ENCODE measurements at regions not wholly inside any gene's neighbourhood (a gene's known extent, or its start where the extent isn't known, plus 50 kb on each side); places are given as distances from the start of the nearest gene placed in this dataset.

DNA sequence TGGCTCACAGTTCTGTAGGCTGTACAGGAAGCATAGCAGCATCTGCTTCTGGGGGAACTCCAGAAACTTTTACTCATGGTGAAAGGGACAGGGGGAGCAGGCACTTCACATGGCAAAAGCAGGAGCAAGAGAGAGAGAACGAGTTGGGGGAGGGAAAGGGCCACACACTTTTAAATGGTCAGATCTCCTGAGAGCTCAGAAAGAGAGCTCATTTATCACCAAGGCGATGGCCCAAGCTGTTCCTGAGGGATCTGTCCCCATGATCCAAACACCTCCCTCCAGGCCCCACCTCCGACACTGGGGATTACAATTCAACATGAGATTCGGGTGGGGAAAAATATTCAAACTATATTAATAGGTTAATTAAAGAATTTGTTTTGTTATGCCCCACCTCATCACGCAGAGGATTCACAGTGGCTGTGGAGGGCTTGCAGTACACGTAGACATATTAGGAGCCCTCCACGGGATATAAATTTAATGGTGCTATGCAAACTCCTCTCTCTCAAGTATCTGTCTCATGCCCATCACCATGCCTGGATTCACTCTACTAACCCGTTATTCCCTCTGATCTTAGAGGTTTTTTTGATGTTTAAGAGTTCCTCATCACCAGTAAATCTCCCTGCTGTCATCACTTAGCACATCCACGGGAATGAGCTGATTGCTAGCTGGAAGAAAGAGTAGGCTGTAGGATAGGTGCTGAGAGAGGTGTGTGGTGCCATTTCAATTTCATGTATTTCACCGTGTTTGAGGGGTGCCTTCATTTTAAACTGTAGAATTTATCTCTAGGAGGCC, 84.5 kb upstream of the ARHGAP28 start:
- ChIA-PET POLR2A (interaction anchor here (0.6 kb wide), 1 partner anchor 1786 kb away, joined by 7 read pairs; no protein-coding TSS in a partner anchor), CTCF (no interaction called here)
- Mint-ChIP-seq H3K27ac (no peak overlapping the region), H3K4me3 (no peak overlapping the region), H3K9me3 (ENCODE audit: low read depth) (no peaks in the 10 kb centered on the region), H3K27me3 (peaks cover 3% of the 10 kb centered on the region), H3K36me3 (ENCODE audit: low read depth) (no peaks in the 10 kb centered on the region), H3K4me1 (no peaks in the 10 kb centered on the region)
- ATAC-seq, result no peak
- intact Hi-C loops (cut with DNase I, micrococcal nuclease), result no loop called here
- no peak for DNase-seq

DNA sequence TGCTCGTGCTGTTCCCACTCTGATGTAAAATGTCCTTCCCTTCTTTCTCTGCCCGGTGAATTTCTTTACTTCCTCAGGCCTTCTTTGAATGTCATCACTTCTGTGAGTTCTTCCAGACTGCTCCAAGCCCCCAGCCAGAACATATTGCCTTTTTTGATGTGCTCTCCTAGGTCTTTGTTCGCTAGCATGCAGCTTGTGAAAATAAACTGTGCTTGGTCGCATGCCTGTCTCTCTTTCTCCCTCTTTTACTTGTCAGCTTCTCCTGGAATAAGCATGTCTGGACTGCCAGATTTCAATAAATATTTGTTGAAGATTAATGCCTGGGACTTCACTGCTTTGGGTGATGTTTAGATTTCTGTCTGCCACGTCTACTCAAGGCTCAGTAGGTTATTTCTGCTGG, 82.7 kb upstream of the ARHGAP28 start:
- intact Hi-C loops (cut with DNase I, micrococcal nuclease), result no loop called here
- Mint-ChIP-seq H3K27me3 (peaks cover 3% of the 10 kb centered on the region), H3K36me3 (ENCODE audit: low read depth) (no peaks in the 10 kb centered on the region), H3K27ac (no peak overlapping the region), H3K4me3 (no peak overlapping the region), H3K4me1 (no peaks in the 10 kb centered on the region), H3K9me3 (ENCODE audit: low read depth) (no peaks in the 10 kb centered on the region)
- ATAC-seq (no peak), DNase-seq (no peak)
- ChIA-PET POLR2A (no interaction called here), CTCF (no interaction called here)

DNA sequence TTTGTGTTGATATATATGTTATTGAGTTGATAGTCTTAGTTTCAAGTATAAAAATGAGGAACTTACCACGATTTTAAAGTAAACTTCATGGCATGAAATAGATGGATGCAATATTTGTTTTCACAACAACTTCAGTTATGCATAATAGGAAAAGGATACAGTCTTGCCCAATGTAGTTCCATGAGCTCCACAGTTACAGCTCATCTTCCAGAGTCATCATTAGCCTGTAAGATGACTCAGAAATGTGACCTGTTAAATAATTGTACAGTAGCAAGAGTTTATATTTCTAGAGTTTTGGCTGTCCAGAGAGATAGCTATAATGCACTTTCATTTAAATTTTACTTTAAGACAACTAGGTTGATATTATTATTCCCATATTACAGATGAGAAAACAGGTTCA, 80.9 kb upstream of the ARHGAP28 start:
- intact Hi-C loops (cut with DNase I, micrococcal nuclease), result no loop called here
- ChIA-PET CTCF (no interaction called here), POLR2A (no interaction called here)
- no peak overlapping the region for H3K27ac Mint-ChIP-seq
- no peak overlapping the region for H3K4me3 Mint-ChIP-seq
- no peaks in the 10 kb centered on the region for H3K9me3 Mint-ChIP-seq (ENCODE audit: low read depth)
- H3K4me1 Mint-ChIP-seq, result no peaks in the 10 kb centered on the region
- DNase-seq, result no peak
- no peak for ATAC-seq
- peaks cover 3% of the 10 kb centered on the region for H3K27me3 Mint-ChIP-seq
- H3K36me3 Mint-ChIP-seq (ENCODE audit: low read depth), result no peaks in the 10 kb centered on the region

- H3K27ac Mint-ChIP-seq, result no peak overlapping the region
- no peaks in the 10 kb centered on the region for H3K4me1 Mint-ChIP-seq
- ChIA-PET POLR2A (no interaction called here), CTCF (no interaction called here)
- no peaks in the 10 kb centered on the region for H3K9me3 Mint-ChIP-seq (ENCODE audit: low read depth)
- intact Hi-C loops (cut with DNase I, micrococcal nuclease), result no loop called here
- no peaks in the 10 kb centered on the region for H3K36me3 Mint-ChIP-seq (ENCODE audit: low read depth)
- DNase-seq, result no peak
- ATAC-seq, result no peak
- peaks cover 1% of the 10 kb centered on the region for H3K27me3 Mint-ChIP-seq
- no peak overlapping the region for H3K4me3 Mint-ChIP-seq
These were observed 79.9 kb upstream of the ARHGAP28 start for GRCh38 chr18:6649421-6650126.

DNA sequence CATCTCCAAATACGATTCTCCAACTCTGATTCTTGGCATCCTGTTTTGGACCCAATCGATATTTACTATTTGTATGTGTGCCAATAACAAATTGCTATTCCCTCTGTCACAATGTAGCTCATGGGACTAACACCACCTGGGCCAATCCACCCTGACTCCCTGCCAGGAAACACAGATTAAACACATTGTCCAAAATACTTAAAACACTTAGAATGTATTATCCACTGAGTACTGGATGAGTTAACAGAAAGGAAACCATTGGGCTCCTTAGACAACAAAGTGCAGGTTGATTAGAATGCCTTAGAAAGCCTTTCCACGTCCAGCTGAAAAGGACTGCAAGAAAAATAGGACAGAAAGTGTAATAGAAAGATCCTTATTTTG, 79.4 kb upstream of the ARHGAP28 start:
- no peak for ATAC-seq
- Mint-ChIP-seq H3K36me3 (ENCODE audit: low read depth) (no peaks in the 10 kb centered on the region), H3K27me3 (no peaks in the 10 kb centered on the region), H3K4me1 (no peaks in the 10 kb centered on the region), H3K9me3 (ENCODE audit: low read depth) (no peaks in the 10 kb centered on the region), H3K4me3 (no peak overlapping the region), H3K27ac (no peak overlapping the region)
- no peak for DNase-seq
- POLR2A ChIA-PET, result no interaction called here
- intact Hi-C loops (cut with DNase I, micrococcal nuclease), result no loop called here
- CTCF ChIA-PET, result no interaction called here

DNA sequence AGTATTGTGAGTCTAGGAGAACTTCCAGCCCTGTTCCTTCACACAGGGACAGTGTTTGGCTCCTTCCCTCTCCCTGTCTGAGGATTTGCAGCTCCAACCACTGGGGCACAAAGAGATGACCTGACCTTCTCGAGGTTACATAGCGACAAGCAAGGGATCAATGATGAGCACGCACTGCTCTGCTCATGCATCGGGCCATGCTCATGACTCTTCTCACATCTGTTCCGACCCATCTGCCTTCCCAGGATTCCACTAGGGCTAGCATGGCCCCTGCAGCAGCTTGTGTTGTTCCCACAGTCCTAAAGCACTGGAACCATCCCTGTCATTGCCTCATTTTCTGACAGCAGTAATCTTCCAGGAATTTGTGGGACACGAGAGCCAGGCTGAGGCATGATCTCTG, 78.8 kb upstream of the ARHGAP28 start:
- H3K4me3 Mint-ChIP-seq, result no peak overlapping the region
- ATAC-seq (no peak), DNase-seq (no peak)
- ChIA-PET CTCF (no interaction called here), POLR2A (no interaction called here)
- H3K4me1 Mint-ChIP-seq, result no peaks in the 10 kb centered on the region
- H3K27ac Mint-ChIP-seq, result no peak overlapping the region
- peaks cover 2% of the 10 kb centered on the region for H3K9me3 Mint-ChIP-seq (ENCODE audit: low read depth)
- intact Hi-C loops (cut with DNase I, micrococcal nuclease), result no loop called here
- H3K27me3 Mint-ChIP-seq, result no peaks in the 10 kb centered on the region
- no peaks in the 10 kb centered on the region for H3K36me3 Mint-ChIP-seq (ENCODE audit: low read depth)

DNA sequence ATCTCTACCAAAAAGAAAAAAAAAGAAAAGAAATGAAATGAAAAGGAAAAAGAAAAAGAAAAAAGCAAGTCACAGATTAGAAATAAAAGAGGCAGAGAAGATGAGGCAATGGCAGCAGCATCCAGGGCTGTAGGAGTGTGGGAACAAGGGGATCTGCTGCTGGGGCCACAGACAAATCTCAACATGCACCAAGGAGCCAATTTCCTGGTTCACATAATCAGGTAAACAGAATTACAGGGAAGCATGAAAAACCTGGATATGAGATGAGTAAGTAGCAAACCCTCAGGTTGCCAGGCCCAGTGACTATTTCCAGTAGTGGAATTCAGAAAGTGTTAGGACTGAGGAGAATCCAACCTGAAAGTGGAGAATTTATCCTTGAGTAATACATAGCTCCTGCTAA, 77.4 kb upstream of the ARHGAP28 start:
- no peaks in the 10 kb centered on the region for H3K27me3 Mint-ChIP-seq
- ChIA-PET CTCF (interaction anchor here (0.7 kb wide), 1 partner anchor 9 kb away, joined by 5 read pairs; no protein-coding TSS in a partner anchor), POLR2A (no interaction called here)
- no peak overlapping the region for H3K27ac Mint-ChIP-seq
- no peak for ATAC-seq
- intact Hi-C loops (cut with DNase I, micrococcal nuclease), result no loop called here
- no peak for DNase-seq
- H3K9me3 Mint-ChIP-seq (ENCODE audit: low read depth), result peaks cover 2% of the 10 kb centered on the region
- no peak overlapping the region for H3K4me3 Mint-ChIP-seq
- H3K4me1 Mint-ChIP-seq, result no peaks in the 10 kb centered on the region
- no peaks in the 10 kb centered on the region for H3K36me3 Mint-ChIP-seq (ENCODE audit: low read depth)

- intact Hi-C loops (cut with DNase I, micrococcal nuclease), result no loop called here
- no peaks in the 10 kb centered on the region for H3K4me1 Mint-ChIP-seq
- H3K9me3 Mint-ChIP-seq (ENCODE audit: low read depth), result peaks cover 4% of the 10 kb centered on the region
- no peak overlapping the region for H3K4me3 Mint-ChIP-seq
- ChIA-PET POLR2A (no interaction called here), CTCF (no interaction called here)
- DNase-seq, result no peak
- no peaks in the 10 kb centered on the region for H3K36me3 Mint-ChIP-seq (ENCODE audit: low read depth)
- no peak for ATAC-seq
- no peaks in the 10 kb centered on the region for H3K27me3 Mint-ChIP-seq
- no peak overlapping the region for H3K27ac Mint-ChIP-seq
These were observed 75.6 kb upstream of the ARHGAP28 start for GRCh38 chr18:6653880-6654279.

DNA sequence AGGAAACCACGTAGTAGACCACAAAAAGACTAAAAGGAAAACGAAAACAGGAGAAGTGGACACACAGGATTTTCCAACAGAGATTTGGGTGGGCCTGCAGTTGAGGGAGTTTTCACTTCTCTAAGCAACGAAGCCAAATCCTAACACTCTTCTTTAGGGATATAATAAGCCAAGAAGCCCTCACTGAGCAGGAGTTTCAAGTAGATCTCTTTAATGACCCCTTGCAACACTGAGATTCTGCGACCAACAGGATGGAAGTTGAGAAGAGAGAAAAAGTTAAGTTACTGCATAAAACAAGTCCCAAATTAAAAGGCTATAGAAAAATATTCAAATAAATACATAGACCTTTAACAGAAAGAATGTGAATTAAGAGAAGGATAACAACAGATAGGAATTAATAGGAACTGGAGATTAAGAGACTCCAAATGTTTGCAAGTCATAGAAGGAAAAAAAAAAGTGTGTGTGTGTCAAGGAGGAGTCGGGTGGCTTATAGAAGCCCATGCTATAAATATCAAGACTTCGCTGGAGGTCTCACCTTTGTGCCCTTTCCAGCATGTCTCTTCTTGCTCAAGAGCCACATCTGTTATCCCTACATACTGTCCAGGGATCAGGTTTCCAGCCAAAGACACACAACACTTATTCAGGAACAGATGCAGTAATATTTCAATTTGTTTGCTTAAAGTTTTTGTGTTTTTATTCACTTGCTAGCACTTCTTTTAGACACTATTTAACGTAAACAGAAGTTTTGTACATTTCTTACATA, 69.4 kb upstream of the ARHGAP28 start:
- Mint-ChIP-seq H3K27ac (no peak overlapping the region), H3K9me3 (ENCODE audit: low read depth) (peaks cover 4% of the 10 kb centered on the region), H3K27me3 (no peaks in the 10 kb centered on the region), H3K4me3 (no peak overlapping the region), H3K36me3 (ENCODE audit: low read depth) (no peaks in the 10 kb centered on the region), H3K4me1 (no peaks in the 10 kb centered on the region)
- intact Hi-C loops (cut with DNase I, micrococcal nuclease), result no loop called here
- ChIA-PET POLR2A (no interaction called here), CTCF (no interaction called here)
- no peak for DNase-seq
- no peak for ATAC-seq

- no peaks in the 10 kb centered on the region for H3K4me1 Mint-ChIP-seq
- H3K36me3 Mint-ChIP-seq (ENCODE audit: low read depth), result no peaks in the 10 kb centered on the region
- no peak overlapping the region for H3K27ac Mint-ChIP-seq
- ChIA-PET CTCF (interaction anchor here (0.6 kb wide), 1 partner anchor 86 kb away, joined by 4 read pairs; no protein-coding TSS in a partner anchor), POLR2A (no interaction called here)
- ATAC-seq (no peak), DNase-seq (no peak)
- H3K4me3 Mint-ChIP-seq, result no peak overlapping the region
- peaks cover 2% of the 10 kb centered on the region for H3K9me3 Mint-ChIP-seq (ENCODE audit: low read depth)
- peaks cover 2% of the 10 kb centered on the region for H3K27me3 Mint-ChIP-seq
- intact Hi-C loops (cut with DNase I, micrococcal nuclease), result no loop called here
These were observed 67.7 kb upstream of the ARHGAP28 start for GRCh38 chr18:6661692-6662415.

DNA sequence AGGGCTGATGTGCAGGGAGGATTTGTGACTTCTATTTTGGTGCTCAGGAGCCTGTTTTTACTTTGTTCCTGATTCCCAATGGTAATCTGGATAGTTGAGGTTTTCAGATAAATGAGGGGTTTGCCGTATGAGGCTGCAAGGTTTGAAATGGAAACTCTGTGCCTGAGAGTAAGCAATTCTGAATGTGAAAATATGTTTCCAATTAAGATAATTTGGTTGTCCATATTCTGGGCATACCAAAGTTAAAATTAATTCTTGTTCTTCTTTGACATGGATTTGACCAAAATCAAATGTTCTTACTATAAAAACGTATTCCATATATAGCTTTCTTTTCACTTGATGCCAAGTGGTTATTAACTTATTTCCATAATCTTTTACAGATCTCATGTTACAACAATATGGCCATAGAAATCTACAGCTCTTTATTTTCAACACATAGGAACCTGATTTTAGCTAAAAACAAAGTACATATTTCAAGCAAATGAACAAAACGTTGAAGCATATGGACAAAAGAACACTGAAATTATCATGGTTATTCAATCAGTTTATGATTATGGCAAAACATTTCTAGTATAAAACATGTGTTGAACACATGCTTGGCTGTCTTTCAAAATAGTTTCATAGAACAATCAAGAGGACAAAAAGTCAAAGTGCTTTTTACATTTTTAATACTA, 63.4 kb upstream of the ARHGAP28 start:
- H3K4me1 Mint-ChIP-seq, result no peaks in the 10 kb centered on the region
- ATAC-seq, result no peak
- H3K4me3 Mint-ChIP-seq, result no peak overlapping the region
- ChIA-PET CTCF (no interaction called here), POLR2A (no interaction called here)
- H3K9me3 Mint-ChIP-seq (ENCODE audit: low read depth), result no peaks in the 10 kb centered on the region
- peaks cover 2% of the 10 kb centered on the region for H3K27me3 Mint-ChIP-seq
- no peak overlapping the region for H3K27ac Mint-ChIP-seq
- intact Hi-C loops (cut with DNase I, micrococcal nuclease), result no loop called here
- no peaks in the 10 kb centered on the region for H3K36me3 Mint-ChIP-seq (ENCODE audit: low read depth)
- no peak for DNase-seq

All from activated CD4-positive, alpha-beta T cell treated with anti-CD3 and anti-CD28 coated beads for 36 hours (primary cell).